Left lobe of liver (tissue), 2 donors: ENCODE measurements at regions not wholly inside any gene's neighbourhood (a gene's known extent, or its start where the extent isn't known, plus 50 kb on each side); places are given as distances from the start of the nearest gene placed in this dataset.

Source experiments
- ATAC-seq: fragments of 200-7000 bp; cut with Tn5 transposase; one replicate; pipeline ENCODE4 v1.9.1; 2020; ENCODE audit warnings: mild to moderate bottlenecking, moderate library complexity
- DNase-seq: peaks from one replicate; pipeline ENCODE4 v3.0.0-alpha.2; 2020; ENCODE audit warnings: low spot score
- donor health status: DM: no; HTN: no; CAD: no; lungs with moderate emphysema.
- donor health status: DM: no; HTN: yes; CAD: no.

GRCh38 chr11:27287205-27287604 is 75.8 kb downstream of the CCDC34 start:
- DNase-seq: no peak
- ATAC-seq: no peak

GRCh38 chr11:27285761-27286160 is 77.3 kb downstream of the CCDC34 start:
- no peak for ATAC-seq
- DNase-seq: no peak

- DNase-seq (no peak), ATAC-seq (peak; percentile 20)
Measured at GRCh38 chr11:27282806-27283205, 80.2 kb downstream of the CCDC34 start.

- DNase-seq: peak; percentile 69
- ATAC-seq: peak; percentile 94
Measured at GRCh38 chr11:27281740-27282590, 81.0 kb downstream of the CCDC34 start.

- no peak for DNase-seq
- no peak for ATAC-seq
Measured at GRCh38 chr11:27281276-27281675, 81.7 kb downstream of the CCDC34 start.

- no peak for ATAC-seq
- DNase-seq: no peak
Measured at GRCh38 chr11:27280140-27280539, 82.9 kb downstream of the CCDC34 start.

- ATAC-seq: no peak
- DNase-seq: no peak
Measured at GRCh38 chr11:27279460-27279859, 83.6 kb downstream of the CCDC34 start.

GRCh38 chr11:27277843-27278242 is 85.2 kb downstream of the CCDC34 start:
- ATAC-seq (no peak), DNase-seq (no peak)

GRCh38 chr11:27276141-27276540 is 86.9 kb downstream of the CCDC34 start:
- ATAC-seq: no peak
- DNase-seq: no peak

GRCh38 chr11:27274854-27275395 is 88.1 kb downstream of the CCDC34 start:
- ATAC-seq: no peak
- no peak for DNase-seq

- no peak for ATAC-seq
- no peak for DNase-seq
Measured at GRCh38 chr11:27266125-27266524, 96.9 kb downstream of the CCDC34 start.

GRCh38 chr11:27263986-27264385 is 99.0 kb downstream of the CCDC34 start:
- DNase-seq (no peak), ATAC-seq (no peak)

GRCh38 chr11:27263046-27263445 is 100.0 kb downstream of the CCDC34 start:
- ATAC-seq (no peak), DNase-seq (no peak)

- no peak for DNase-seq
- no peak for ATAC-seq
Measured at GRCh38 chr11:27255447-27255828, 107.6 kb downstream of the CCDC34 start.

GRCh38 chr11:27254744-27255446 is 108.1 kb downstream of the CCDC34 start:
- ATAC-seq: no peak
- no peak for DNase-seq

- ATAC-seq (no peak), DNase-seq (no peak)
Measured at GRCh38 chr11:27253224-27253623, 109.8 kb downstream of the CCDC34 start.

GRCh38 chr11:27250867-27251665 is 111.9 kb downstream of the CCDC34 start:
- DNase-seq (no peak), ATAC-seq (no peak)

GRCh38 chr11:27248576-27249509 is 114.2 kb downstream of the CCDC34 start:
- no peak for ATAC-seq

GRCh38 chr11:27247660-27248059 is 115.4 kb downstream of the CCDC34 start:
- ATAC-seq (no peak), DNase-seq (no peak)

More at GRCh38 chr11:27248576-27249509, 114.2 kb downstream of the CCDC34 start:
- DNase-seq: no peak

- ATAC-seq (no peak), DNase-seq (no peak)
Measured at GRCh38 chr11:27246925-27247324, 116.1 kb downstream of the CCDC34 start.
